ENCODE measurements at regions not wholly inside any gene's neighbourhood (a gene's known extent, or its start where the extent isn't known, plus 50 kb on each side); places are given as distances from the start of the nearest gene placed in this dataset.

GRCh38 chr2:40559175-40559574 is 107.3 kb upstream of the SLC8A1 start:
- ChIA-PET CTCF (interaction anchor here (0.7 kb wide), 1 partner anchor 34 kb away, joined by 3 read pairs; no protein-coding TSS in a partner anchor), POLR2A (no interaction called here)
- no peak for DNase-seq (ENCODE audit: low read depth in 1 of 2, low spot score in 1 of 2)
- FAIRE-seq = no peak
- ATAC-seq = no peak
- Histone ChIP-seq H3K9me3 (no peaks in the 10 kb centered on the region), H3K4me1 (no peaks in the 10 kb centered on the region), H3K27ac (no peak overlapping the region), H3K4me2 (no peak overlapping the region), H3K4me3 (no peak overlapping the region)
- TF ChIP-seq E2F6 (IDR thresholded peaks at IDR 0.05; ENCODE audit: borderline replicate concordance, low read depth) (no peak), CEBPB (IDR thresholded peaks at IDR 0.05) (no peak), ZSCAN20 (CRISPR knock-in tag; IDR thresholded peaks at IDR 0.05) (no peak), USF2 (IDR thresholded peaks at IDR 0.05) (no peak), HOXB13 (CRISPR knock-in tag; IDR thresholded peaks at IDR 0.05; ENCODE audit: low read depth) (no peak), POLR2A (IDR thresholded peaks at IDR 0.05; ENCODE audit: low read length) (no peak), RAD21 (conservative IDR thresholded peaks at IDR 0.05 in 1 of 2, IDR thresholded peaks at IDR 0.05 in 1 of 2) (no peak), PHF8 (IDR thresholded peaks at IDR 0.05; ENCODE audit: borderline replicate concordance, low read depth) (no peak), BHLHE40 (IDR thresholded peaks at IDR 0.05; ENCODE audit: low read depth, low read length) (no peak), HEYL (CRISPR knock-in tag; IDR thresholded peaks at IDR 0.05) (no peak), EHMT2 (IDR thresholded peaks at IDR 0.05; ENCODE audit: low read depth) (no peak), CBX8 (IDR thresholded peaks at IDR 0.05) (no peak)
- 30% methylated on average over 2 of the region's 2 CpGs for WGBS (ENCODE audit: missing lambda C conversion rate)

GRCh38 chr2:40564184-40564583 is 112.3 kb upstream of the SLC8A1 start:
- ChIA-PET POLR2A (no interaction called here), CTCF (interaction anchor here (1.6 to 1.7 kb wide), 2 partner anchors 10 to 351 kb away, joined by 5 read pairs; no protein-coding TSS in a partner anchor)
- FAIRE-seq = no peak
- Histone ChIP-seq H3K4me3 (no peak overlapping the region), H3K4me2 (no peak overlapping the region), H3K9me3 (no peaks in the 10 kb centered on the region), H3K4me1 (no peaks in the 10 kb centered on the region), H3K27ac (no peak overlapping the region)
- DNase-seq (ENCODE audit: low read depth in 1 of 2, low spot score in 1 of 2) = no peak
- 9% methylated on average over 2 of the region's 2 CpGs for WGBS (ENCODE audit: missing lambda C conversion rate)
- TF ChIP-seq CHD4 (IDR thresholded peaks at IDR 0.05; ENCODE audit: borderline replicate concordance) (no peak), MAZ (IDR thresholded peaks at IDR 0.05; ENCODE audit: borderline replicate concordance, low read depth, low read length) (no peak), HOXB5 (CRISPR knock-in tag; IDR thresholded peaks at IDR 0.05) (no peak), JUN (IDR thresholded peaks at IDR 0.05) (no peak), ZSCAN20 (CRISPR knock-in tag; IDR thresholded peaks at IDR 0.05) (no peak), ZNF302 (CRISPR knock-in tag; IDR thresholded peaks at IDR 0.05) (no peak), GATA3 (IDR thresholded peaks at IDR 0.05; ENCODE audit: borderline replicate concordance) (no peak), HOXB13 (CRISPR knock-in tag; IDR thresholded peaks at IDR 0.05; ENCODE audit: low read depth) (no peak), RCOR1 (IDR thresholded peaks at IDR 0.05; ENCODE audit: low read depth, low read length) (no peak), KDM1A (IDR thresholded peaks at IDR 0.05; ENCODE audit: low read depth) (no peak), CBX8 (IDR thresholded peaks at IDR 0.05) (no peak), EHMT2 (IDR thresholded peaks at IDR 0.05; ENCODE audit: low read depth) (no peak), RNF2 (IDR thresholded peaks at IDR 0.05; ENCODE audit: borderline replicate concordance, low read depth) (no peak), MAFK (IDR thresholded peaks at IDR 0.05; ENCODE audit: partially characterized antibody) (no peak), RARB (CRISPR knock-in tag; IDR thresholded peaks at IDR 0.05) (no peak), SREBF2 (IDR thresholded peaks at IDR 0.05) (no peak), USF2 (IDR thresholded peaks at IDR 0.05) (no peak)
- ATAC-seq = no peak

GRCh38 chr2:40579247-40579646 is 127.4 kb upstream of the SLC8A1 start:
- CTCF ChIA-PET = no interaction called here
- 0% methylated on average over 1 of the region's 1 CpG for WGBS (ENCODE audit: missing lambda C conversion rate)
- DNase-seq (ENCODE audit: low read depth in 1 of 2, low spot score in 1 of 2) (no peak), ATAC-seq (no peak), FAIRE-seq (no peak)
- no peaks in the 10 kb centered on the region for H3K4me1 ChIP-seq
- TF ChIP-seq JUNB (IDR thresholded peaks at IDR 0.05) = no peak
- no peak for TF ChIP-seq CEBPB (IDR thresholded peaks at IDR 0.05)
- TF ChIP-seq SMC3 (IDR thresholded peaks at IDR 0.05) = no peak
- no peak for TF ChIP-seq CHD4 (IDR thresholded peaks at IDR 0.05; ENCODE audit: borderline replicate concordance)
- TF ChIP-seq EHMT2 (IDR thresholded peaks at IDR 0.05; ENCODE audit: low read depth) = no peak
- TF ChIP-seq FOSB (CRISPR knock-in tag; IDR thresholded peaks at IDR 0.05) = no peak
- no peak for TF ChIP-seq MAFK (IDR thresholded peaks at IDR 0.05; ENCODE audit: partially characterized antibody)
- TF ChIP-seq BHLHE40 (IDR thresholded peaks at IDR 0.05; ENCODE audit: low read depth, low read length) = no peak
- no peak for TF ChIP-seq NFE2L2 (conservative IDR thresholded peaks at IDR 0.05; ENCODE audit: low read length)
- no peak for TF ChIP-seq RAD21 (conservative IDR thresholded peaks at IDR 0.05 in 1 of 2, IDR thresholded peaks at IDR 0.05 in 1 of 2)
- no peak for TF ChIP-seq USF2 (IDR thresholded peaks at IDR 0.05)
- TF ChIP-seq RFX5 (IDR thresholded peaks at IDR 0.05) = no peak
- H3K4me2 ChIP-seq = no peak overlapping the region
- POLR2A ChIA-PET = no interaction called here
- no peaks in the 10 kb centered on the region for H3K9me3 ChIP-seq
- no peak overlapping the region for H3K4me3 ChIP-seq
- no peak overlapping the region for H3K27ac ChIP-seq

All from A549 (cell line).